Stimulated activated CD8-positive, alpha-beta memory T cell treated with anti-CD3 and anti-CD28 coated beads, Interleukin-7, amount 100 ng/mL, for 4 hours (primary cell): ENCODE measurements at regions not wholly inside any gene's neighbourhood (a gene's known extent, or its start where the extent isn't known, plus 50 kb on each side); places are given as distances from the start of the nearest gene placed in this dataset.
"Not testable (repeated sequence)": the region's sequence is repeated elsewhere in the genome, so short reads cannot be mapped to it uniquely, and the experiment has no call there.

Experiments
- DNase-seq, 2 donors: peaks; one replicate each; pipeline ENCODE4 v3.0.0-alpha.2; 2020; ENCODE audit warnings: low read depth in 2 of 2

DNA sequence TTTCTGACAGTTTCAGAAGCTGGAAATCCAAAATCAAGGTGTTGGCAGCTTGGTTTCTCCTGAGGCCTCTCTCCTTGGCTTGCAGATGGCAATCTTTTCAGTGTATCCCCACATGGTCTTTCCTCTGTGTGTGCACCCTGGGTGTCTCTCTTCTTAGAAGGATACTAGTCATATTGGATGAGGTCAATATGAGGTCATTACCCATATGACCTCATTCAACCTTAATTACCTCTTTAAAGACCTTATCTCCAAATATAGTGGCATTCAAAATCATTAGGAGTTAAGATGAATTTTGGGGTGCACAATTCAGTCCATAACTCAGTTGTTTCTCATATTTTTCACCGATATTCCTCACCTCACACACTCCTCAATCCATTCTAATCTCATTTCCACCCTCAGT, 92.4 kb upstream of the TGM3 start:
- DNase-seq, result no peak

DNA sequence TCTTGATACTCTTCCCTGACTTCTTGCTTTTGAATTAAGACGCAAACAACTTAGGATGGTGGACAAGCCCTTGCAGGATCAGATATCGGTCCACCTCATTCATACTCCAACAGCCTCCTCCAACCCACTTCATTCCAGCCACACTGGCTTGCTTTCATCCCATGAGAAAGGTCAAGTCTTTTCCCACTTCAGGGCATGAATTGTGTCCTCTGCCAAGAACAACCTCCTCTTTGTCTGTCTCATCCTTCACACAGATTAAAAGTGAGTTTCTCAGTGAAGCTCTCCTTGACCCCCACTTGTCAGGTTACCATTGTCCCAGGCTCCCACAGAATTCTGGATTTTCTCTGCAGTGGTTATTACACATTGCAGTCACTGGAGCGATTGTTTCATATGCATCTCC, 91.8 kb upstream of the TGM3 start:
- DNase-seq, result no peak

DNA sequence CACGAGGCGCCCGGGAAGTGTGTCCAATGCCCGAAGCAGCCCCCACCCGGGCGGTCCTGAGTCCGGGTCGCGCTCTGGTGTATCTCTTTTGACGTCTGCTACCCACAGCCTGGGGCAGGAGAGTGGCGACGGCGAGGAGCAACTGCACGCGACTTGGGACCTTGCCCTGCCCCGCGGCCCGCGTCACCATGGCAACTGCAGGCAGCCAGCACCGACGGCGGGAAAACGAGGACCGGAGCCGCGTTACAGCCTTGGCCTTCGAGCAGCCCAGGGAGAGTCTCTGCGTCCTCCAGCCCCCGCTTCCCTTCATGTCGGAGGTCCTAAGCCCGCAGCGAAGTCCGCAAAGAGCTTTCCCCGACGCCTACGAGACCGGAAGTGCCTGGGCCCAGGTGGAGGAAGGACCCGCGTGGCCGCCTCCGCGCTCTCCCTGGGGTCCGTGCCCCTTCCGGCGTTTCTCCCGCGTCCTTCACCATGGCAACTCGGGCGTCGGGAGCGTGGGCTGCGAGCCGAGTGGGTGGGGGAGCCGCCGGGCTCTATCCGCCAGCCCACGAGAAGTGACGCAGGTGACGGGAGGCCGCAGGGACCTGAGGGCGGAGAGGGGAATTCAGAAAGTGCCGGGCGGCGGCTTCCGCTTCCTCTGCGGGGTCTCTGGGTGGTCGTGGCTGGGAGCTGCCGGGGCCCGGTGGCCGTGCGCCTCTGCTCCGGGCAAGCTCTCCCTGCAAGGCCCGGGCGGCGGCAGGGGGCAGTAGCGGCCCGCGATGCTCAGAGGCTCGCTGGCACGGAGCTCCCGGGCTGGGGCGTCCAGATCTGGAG, 88.6 kb upstream of the TGM3 start:
- DNase-seq, result peak; percentile 80 to 88

DNA sequence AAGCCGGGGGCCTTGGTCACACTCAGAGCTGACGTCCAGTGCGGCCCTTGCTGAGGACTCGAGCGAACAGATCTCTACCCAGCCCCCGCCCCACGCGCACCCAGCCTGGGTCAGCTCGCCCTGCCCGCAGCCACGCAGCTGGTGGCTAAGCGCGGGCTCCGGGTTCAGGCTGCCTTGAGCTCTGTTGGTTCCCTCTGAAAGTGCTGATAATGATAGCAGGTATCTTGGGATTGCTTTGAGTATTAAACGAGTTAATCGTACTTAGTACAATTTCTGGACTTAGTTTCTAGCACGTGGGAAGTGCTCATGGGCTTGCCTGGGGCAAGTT, 88.1 kb upstream of the TGM3 start:
- DNase-seq, result no peak

DNA sequence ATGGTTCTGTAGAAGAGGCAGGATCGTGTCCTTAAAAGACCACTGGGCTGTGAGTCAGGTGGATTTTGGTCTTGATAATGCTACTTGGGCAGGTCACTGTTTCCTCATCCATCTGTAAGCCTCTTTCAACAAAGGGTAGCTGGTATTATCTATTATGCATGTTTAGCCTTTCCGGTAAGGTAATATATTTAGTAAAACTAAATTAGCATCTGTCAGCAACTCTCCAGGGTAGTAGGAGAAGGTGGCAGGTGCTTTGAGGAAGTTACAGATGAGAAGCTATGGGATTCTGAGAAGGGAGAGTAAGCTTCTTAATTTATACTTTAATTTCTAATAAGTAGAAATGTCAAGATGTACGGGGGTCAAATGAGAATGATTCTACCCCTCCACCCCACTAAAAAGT, 86.9 kb upstream of the TGM3 start:
- DNase-seq, result no peak

DNA sequence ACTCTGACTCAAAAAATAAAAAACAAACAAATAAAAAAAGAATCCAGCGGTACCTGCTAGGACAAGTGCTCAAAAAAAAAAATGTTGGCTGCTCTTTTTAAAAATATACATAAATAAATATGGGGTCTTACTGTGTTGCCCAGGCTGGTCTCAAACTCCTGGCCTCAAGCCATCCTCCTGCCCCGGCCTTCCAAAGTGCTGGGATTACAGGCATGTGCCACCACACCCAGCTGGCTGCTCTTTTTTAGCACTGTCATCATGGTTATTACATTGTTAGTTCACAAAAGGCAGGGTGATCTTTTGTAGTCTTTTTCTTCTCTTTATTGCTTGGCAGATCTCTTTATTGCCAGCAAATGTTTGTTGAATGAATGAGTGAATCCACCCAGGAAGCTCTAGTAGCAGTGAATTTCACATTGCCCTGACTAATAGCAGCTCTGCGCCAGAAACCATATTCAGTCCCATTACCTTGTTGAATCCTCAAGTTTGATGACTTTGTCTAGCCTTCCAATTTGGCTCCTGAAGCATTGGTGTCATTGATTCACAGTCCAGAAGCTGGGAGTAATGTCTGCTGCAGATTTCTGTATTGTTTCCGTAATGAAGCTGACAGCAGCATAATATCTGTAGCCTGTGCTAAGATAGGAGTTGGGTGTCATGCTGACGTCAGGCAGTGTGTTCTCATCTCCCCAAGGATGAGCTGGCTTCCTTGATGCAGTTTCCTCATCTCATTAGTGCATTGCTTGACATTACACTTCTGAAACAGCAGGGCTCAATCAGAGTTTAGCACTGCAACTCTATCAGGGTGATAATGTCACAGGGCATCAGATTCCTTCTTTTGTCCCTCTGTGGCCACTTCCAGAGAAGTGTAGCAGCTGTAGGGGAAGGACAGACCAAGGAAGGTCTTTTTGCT, 84.9 kb upstream of the TGM3 start:
- DNase-seq, result no peak

DNA sequence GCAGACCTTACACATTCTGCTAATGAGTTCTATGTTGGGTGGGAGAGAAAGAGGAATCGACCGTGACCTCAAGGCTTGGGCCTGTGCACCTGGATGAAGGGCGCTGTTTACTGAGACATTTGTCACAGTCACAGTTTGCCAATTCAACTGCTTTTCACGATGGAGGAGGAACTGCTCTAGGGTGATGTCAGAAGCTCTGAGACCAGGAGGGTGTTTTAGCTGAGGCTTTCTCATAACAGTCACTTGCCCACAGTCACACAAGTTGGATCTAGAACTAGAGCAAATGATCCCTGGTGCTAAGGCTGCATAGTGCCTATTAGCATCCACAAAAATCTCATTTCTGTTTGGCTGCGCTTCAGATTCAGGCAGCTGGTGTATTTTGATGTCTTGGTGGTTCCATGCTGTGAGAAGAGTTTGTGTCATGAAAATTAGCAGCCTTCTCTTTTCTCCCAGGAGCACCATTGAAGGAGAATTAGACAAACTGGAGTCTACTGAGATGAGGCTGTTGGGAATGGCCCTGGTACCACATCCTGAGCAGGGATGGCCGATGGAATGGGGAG, 83.3 kb upstream of the TGM3 start:
- no peak for DNase-seq

DNA sequence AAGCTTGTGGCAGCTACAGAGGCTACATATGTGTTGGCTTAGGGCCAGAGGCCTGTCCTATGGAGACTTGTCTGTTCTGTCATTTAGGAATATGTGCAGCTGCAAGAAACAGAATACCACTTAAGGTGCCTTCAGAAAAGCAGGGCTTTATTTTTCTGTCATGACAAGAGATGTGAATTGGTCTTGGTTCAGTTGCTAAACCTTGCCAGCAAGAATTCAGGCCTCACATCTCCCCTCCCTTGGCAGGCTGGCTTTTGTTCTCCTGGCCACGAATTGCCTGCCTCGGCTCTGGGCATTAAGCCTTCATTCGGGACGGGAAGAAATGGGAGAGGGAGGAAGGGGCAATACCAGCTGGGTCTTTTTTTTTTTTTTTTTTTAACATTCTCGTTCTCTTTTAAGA, 82.4 kb upstream of the TGM3 start:
- DNase-seq, result no peak

DNA sequence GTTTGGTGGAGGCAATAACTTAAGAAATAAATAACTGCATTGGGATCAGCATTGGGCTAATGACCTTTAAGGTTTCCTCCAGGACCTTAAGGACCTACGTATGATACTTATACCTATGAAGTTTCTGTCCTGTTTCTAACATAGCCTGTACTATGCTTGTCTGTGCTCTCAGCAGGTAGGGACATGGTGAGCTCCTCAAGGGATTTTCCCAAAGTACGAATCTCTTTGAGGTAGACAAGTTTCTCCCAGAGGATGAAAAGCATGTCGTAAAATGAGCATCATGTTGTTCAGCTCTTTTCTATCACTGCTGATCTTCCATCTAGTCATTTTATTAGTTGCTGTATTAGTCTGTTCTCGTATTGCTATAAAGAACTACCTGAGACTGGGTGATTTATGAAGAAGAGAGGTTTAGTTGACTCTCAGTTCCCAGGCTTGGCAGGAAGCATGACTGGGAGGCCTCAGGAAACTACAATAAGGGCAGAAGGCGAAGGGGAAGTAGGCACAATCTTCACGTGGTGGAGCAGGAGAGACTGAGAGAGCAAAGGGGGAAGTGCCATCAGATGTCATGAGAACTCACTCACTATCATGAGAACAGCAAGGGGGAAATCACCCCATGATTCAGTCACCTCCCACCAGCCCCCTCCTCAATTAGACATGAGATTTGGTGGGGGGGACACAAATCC, 77.8 kb upstream of the TGM3 start:
- DNase-seq, result peak in 1 of 2 donors; percentile 9

DNA sequence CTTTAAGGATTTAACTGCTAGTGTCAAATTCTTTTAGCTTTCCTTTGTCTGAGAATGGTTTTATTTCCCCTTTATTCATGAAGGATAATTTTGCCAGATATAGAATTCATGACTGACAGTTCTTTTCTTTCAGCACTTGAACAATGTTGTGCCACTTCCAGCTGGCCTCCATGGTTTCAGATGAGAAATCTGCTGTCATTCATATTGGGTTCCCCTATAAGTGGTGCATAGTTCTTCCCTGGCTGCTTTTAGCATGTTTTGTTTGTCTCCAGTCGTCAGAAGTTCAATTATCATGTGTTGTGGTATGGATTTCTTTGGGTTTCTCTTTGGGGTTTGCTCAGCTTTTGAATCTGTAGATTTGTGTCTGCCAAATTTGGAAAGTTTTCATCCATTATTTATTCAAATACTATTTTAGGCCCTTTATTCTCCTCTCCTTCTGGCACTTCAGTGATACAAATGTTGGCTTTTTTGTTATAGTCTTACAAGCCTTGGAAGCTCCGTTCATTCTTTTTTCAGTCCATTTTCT, 76.3 kb upstream of the TGM3 start:
- no peak for DNase-seq

DNA sequence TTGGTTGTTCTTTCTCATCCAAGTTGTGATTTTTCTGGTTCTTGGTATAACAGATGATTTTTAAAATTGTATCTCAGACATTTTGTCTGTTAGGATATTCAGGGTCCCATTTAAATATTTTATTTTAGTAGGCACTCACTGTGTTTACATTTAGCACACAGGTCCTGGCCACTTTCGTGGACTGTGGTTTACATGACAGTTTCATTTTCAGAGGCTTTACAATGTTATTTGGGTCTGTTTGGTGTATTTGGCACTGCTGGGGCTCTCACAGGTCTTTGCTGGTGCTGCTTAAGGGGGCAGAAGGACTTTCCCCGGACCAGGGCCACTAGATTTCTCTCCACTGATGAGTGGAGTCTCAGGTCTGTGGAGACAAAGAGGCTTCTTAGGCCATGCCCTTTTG, 75.5 kb upstream of the TGM3 start:
- no peak for DNase-seq

DNA sequence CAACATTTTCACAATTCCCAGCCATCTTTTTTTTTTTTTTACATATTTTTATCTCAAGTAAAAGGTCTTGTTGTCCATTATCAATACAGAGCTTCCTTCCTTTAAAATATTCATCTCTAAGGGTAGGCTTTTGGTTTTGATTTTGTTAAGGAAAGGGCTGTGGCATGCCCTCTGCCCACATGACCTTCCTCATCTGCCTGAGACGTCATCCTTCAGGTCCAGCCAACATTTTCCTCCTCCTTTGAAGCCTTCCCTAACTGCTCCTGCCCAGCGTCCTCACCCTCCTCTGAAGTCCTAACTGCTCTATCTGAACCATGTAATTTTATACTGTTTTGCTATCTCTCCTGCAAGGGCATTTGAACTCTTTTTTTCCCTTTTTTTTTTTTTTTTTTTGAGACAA, 73.9 kb upstream of the TGM3 start:
- no peak for DNase-seq

DNA sequence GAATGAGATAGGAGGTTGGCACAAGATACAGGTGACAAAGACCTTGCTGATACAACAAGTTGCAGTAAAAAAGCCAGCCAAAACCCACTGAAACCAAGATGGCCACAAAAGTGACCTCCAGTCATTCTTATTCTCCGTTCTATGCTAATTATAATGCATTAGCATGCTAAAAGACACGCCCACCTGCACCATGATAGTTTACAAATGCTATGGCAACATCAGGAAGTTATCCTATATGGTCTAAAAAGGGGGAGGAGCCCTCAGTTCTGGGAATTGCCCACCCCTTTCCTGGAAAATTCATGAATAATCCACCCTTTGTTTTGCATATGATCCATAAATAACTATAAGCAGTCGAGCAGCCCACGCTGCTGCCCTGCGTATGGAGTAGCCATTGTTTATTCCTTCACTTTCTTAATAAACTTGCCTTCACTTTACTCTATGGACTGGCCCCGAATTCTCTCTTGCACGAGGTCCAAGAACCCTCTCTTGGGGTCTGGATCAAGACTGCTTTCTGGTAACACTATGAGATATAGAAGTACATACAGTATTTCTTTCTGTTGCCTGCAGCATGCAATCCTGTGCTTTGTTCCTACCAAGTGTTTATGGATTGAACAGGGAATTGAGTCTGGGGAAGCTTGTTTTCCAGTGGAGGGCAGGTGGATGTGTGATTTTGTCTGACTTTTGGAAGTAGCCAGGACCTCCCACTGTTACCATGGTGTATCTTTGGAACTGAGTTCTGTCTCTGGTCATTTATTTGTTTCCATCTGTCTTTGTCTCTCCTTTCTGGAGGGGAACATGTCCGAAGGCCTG, 72.0 kb upstream of the TGM3 start:
- no peak for DNase-seq

DNA sequence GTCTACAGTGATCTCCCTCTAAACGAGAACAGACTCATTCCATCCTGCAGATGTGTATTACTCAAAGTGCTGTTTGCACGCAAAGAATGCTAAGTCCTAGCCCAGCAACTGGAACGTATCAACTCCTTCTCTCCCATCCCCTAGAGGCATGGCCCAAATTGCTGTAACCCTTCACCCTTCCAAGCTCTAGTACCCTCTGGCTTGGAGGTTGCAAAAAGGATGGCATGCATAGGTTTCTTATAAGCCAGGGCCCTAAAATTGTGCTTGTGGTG, 71.5 kb upstream of the TGM3 start:
- DNase-seq, result no peak

DNA sequence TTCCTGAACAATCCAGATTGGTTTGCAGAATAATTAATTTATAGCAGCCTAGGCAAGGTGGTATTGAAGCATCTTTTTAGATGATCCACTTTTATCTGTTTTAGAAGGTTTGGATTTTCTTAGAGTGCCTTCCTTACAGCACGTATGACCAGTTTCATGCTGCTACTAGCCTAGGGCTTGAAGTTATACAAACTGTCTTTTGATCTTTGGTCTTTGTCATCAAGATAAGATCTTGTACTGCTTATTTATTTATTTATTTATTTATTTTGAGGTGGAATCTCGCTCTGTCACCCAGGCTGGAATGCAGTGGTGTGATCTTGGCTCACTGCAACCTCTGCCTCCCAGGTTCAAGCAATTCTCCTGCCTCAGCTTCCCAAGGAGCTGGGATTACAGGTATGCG, 68.5 kb upstream of the TGM3 start:
- not testable (repeated sequence) for DNase-seq

DNA sequence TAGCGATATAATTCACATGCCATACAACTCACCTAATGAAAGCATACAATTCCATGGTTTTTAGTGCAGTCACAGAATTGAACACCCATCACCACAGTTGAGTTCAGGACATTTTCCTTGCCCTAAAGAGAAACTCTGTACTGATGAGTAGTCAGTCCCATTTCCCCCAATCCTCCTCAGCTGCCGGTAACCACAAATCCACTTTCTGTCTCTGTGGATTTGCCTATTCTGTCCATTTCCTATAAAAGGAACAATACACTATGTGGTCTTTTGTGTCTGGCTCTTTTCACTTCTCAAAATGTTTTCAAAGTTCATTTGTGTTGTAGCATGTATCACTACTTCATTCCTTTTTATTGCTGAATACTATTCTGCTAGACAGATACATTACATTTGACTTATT, 67.9 kb upstream of the TGM3 start:
- DNase-seq, result no peak

DNA sequence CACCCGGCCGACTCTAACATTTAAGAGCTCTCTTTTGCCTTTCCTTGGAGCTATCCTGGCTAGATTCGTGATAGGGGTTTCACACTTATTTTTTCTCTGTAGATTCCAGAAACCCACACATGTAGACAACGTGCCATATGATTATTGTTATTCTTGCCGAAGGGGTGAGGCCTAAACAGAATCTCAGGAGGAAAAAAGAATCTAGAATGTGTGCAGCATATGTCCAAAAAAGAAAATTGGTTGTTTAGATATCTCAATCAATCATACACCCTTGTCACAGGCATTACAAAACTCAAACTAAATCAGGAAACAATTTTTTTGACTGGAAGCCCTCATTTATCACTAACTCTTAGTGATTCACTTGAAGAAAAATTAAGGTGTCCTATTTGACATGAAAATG, 66.9 kb upstream of the TGM3 start:
- DNase-seq, result no peak

DNA sequence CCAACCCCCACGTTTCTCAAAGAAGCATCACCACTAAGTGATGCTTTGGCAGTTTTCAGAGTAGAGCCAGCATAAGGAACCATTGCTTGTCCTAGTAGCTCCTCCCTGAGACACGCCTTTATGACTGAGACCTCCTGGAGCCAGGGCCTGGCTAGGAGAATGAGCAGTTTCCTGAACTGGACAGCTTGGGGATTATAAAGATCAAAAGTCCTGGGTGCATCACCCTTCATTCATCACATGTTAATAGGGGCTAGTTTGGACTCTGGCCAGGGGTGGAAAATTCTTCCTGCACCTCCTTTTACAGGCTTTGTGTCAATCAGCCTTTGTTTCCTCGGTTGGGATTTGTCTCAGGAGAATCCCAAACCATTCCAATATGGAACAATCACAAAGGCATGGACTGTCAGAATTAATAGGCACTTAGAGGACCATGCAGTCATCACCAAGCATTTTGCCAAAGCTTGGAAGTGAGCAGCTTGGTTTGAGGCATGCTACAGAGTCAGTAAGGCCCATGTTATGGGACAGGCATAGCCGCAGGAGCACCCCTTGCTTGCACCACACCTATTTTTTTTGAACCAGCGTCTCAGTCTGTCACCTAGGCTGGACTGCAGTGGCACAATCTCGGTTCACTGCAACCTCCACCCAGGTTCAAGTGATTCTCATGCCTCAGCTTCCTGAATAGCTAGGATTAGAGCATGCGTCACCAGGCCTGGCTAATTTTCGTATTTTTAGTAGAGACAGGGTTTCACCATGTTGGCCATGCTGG, 64.9 kb upstream of the TGM3 start:
- no peak for DNase-seq

DNA sequence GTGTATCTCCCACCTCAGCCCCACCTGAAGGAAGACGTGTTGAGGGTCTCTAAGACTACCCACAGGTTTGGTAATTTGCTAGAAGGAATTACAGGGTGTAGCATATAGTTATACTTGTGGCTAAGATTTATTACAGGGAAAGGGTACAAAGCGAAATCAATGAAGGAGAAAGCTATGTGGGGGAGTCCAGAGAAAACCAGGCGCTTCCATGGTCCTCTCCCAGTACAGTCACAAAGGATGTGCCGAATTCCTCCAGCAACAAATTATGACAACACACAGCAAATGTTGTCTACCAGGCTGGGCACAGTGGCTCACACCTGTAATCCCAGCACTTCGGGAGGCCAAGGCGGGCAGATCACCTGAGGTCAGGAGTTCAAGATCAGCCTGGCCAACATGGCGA, 64.1 kb upstream of the TGM3 start:
- DNase-seq, result no peak

DNA sequence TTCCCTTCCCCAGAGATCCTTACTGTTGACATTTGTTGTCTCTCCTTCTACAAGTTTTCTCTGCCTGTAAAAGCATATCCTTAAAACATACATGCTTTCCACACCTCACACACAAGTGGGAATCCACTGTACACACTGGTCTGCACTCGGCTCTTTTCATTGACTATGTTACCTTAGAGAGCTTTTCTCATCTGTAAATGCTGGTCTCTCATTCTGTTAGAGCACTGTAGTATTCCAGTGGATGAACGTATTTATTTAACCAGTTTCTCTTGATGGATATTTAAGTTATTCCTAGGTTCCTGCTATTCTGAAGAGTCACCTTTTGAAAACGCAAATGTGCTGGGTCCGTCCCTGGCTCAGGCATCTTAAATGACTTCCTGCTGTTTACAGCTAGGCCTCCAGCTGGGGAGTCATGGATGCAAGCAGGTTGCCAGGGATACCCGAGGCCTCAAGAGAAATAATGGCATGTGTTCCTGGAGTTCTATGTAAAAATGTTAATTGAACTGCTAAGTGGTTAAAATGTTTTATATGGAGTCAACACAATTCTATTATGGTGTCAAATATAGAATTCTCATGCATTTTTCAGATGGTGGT, 61.1 kb upstream of the TGM3 start:
- DNase-seq, result no peak
